IPS DF 4.7 (cell line): ENCODE measurements at regions not wholly inside any gene's neighbourhood (a gene's known extent, or its start where the extent isn't known, plus 50 kb on each side); places are given as distances from the start of the nearest gene placed in this dataset.

Experiments used
- DNase-seq: peaks from one replicate; pipeline ENCODE4 v3.0.0-alpha.2; 2013; ENCODE audit warnings: low spot score; ENCODE audit errors: extremely low read depth

- DNase-seq = no peak
Measured at GRCh38 chr1:101088431-101088830, 62.8 kb upstream of the DPH5 start.

GRCh38 chr1:101086783-101087182 is 61.2 kb upstream of the DPH5 start:
- DNase-seq = no peak

GRCh38 chr1:101081496-101082488 is 56.2 kb upstream of the DPH5 start:
- no peak for DNase-seq

GRCh38 chr1:101080859-101081258 is 55.3 kb upstream of the DPH5 start:
- no peak for DNase-seq

- no peak for DNase-seq
Measured at GRCh38 chr1:101079341-101079740, 53.8 kb upstream of the DPH5 start.

GRCh38 chr1:101077849-101078248 is 52.3 kb upstream of the DPH5 start:
- DNase-seq = no peak

GRCh38 chr1:101075926-101076325 is 50.3 kb upstream of the DPH5 start:
- DNase-seq = no peak
